NCI-H2029 treated with DMSO at 0.1 percent for 48 hours (cell line): ENCODE measurements at regions not wholly inside any gene's neighbourhood (a gene's known extent, or its start where the extent isn't known, plus 50 kb on each side); places are given as distances from the start of the nearest gene placed in this dataset.
"Not testable (repeated sequence)": the region's sequence is repeated elsewhere in the genome, so short reads cannot be mapped to it uniquely, and the experiment has no call there.

Source experiments
- DNase-seq: peaks from one replicate; lab custom pipeline; 2025; lab: John Stamatoyannopoulos, UW

DNA sequence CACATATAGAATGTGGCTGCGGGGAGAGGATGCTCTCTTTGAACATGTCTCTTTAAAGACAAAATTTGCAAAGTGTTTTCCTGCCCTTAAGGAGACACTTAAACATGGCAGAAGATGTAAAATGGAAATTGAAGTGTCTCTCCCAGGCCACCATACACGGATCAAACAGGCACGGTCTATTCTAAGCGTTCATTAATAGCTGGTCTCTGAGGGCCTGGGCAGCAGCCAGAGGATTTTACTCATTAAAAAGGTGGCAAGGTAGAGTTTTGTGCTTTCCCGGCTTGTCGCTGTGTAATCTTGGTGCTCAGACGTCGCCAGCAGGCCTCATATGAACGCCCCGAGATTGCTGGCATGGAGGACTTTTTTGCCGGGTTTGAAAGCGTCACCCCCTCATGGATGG is 205.5 kb downstream of the EMX2 start:
- DNase-seq: no peak

DNA sequence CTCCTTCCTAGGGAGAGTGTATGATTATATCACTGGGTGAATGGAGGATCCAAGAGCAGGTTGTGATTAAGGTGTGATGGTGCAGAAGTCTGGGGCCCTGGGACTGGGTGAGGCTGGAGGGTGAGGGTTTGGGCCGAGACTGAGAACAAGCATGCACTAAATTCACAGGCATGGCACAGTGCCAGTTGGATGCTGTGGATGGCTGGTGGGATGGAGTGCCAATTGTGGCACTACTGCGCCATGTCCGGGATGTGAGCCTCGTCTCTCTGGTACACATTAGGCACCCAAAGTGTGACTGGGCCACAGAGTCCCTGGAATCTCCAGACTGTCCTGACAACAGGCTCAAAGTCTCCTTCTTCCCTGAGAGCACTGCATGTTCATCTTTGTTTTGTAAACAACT is 208.1 kb downstream of the EMX2 start:
- DNase-seq: no peak

DNA sequence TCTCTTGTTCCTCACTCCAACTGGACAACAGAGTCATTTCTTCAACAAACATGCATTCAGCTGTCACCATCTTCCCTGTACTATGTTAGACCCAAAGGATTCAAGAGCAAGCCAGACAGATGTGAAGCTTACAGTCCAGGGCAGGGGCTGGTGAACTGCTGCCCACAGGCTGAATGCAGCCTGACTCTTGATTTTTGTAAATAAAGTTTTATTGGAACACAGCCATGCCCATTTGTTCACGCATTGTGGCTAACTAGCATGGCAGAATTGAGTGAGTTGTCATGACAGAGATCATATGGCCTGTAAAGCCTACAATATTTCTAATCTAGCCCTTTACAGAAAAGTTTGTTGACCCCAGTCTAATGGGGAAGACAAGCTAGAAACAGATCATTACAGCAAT is 208.7 kb downstream of the EMX2 start:
- no peak for DNase-seq

DNA sequence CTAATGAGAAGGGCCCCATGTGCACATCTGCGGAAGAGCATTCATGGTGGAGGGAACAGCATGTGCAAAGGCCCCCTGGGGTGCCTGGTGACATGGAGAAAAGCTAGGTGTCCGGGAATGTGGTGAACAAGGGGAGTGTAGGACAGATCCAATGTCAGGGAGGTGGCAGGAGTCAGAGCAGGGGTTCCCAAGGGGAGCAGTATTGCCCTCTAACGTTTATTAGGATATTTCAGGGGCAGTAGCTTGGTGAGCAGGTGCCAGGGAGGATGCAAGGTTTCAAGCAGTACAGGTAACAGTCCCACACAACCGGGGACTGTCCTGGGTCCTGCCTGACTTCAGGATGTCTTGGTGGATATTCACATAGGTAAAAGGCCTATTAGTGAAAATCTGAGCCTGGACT is 209.6 kb downstream of the EMX2 start:
- DNase-seq: no peak

DNA sequence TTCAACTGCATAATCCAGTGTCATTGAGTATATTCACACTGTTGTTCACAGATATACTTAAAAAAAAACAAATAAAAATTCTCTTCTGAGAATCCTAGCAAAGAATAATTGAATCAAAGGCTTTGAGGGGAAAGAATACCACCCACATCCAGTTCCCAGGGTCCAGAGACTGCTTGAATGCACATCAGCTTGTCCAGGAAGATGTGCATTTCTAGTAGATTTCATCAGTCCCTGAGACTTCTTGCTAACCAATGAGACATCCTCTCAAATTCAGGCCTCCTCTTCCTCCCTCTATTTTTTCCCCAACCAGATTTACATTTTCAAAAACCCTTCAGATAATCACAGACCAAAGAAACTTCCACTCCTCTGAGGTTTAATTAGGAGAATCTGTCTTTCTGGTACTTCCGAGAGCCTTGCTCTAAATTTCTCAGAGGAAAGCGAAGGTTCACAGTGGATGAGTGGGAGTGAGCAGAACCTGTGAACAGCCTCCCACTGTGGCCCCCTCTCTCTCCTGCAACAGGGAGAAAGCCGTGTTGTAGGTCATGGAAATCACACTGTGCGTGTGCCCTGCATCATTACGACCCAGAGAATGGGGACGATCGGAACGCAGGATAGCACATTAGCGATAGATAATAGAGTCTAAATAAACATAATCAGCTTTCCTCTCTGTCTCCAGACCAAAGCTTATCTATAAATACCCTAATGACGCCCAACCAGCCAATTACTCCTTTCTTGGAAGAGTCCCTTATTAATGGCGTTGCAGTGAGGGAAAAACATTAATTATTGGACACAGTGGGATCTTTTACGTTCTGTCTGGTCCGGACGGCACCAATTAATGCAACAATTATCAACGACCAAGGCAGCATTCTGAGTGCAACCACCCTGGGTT is 212.5 kb downstream of the EMX2 start:
- no peak for DNase-seq

DNA sequence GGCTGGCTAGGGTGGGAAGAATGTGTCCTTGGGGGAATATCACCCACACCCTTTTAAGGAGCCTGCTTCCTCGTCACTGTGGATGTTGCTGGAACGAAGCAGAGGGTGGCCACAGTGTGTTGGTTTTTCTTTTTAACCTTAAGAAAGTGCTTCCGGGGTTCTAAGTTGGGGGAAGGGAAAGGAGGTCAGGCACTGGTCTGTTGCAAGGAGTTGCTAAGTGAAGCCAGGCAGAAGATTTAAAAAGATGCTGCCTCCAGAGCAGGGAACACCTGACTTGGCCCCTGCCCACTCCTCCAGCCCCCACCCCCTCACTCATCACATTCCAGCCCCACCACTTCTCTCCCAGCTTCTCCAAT is 213.1 kb downstream of the EMX2 start:
- no peak for DNase-seq

DNA sequence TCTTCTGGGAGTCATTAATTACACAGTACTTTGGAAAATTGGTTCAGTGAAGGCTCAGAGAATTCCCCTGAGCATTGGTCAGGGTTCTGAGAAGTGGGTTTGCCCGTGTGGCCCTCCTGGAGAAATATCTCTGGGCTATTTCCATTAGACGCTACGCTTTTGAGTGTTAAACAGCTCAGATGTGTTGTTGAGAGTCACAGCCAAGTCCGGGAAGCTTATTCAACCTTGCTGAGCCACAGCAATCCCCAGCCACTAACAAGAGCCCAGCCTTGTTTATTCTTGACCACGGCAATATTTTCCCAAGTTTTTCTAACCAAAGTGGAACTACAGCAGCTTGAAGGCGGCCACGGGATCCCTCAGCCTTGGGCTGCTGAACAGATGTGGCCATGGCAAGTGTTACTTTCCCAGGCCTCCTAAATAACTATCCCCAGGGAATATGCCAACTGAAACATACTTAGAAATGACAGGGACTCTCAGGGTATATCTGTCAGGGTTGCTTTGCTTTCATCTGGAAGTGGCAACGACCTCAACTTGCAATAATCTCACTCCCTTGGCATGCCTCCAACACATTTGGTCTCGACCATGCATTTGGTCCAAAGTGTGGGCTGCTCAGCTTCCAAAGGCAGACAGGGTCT is 214.7 kb downstream of the EMX2 start:
- DNase-seq: no peak

DNA sequence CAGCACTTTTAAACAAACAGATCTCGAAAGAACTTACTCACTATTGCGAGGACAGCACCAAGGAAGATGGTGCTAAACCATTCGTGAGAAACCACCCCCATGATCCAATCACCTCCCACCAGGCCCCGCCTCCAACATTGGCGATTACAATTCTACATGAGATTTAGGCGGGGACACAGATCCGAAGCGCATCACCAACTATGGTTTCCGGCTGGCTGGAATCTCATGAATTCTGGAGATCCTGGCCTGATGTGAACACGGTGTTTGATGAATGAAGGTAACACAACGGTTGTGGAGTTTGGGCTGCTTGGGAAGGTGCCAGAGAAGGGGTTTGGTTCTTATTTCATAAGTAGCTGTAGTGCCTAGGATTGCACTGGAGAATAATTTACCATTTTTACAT is 216.7 kb downstream of the EMX2 start:
- no peak for DNase-seq

DNA sequence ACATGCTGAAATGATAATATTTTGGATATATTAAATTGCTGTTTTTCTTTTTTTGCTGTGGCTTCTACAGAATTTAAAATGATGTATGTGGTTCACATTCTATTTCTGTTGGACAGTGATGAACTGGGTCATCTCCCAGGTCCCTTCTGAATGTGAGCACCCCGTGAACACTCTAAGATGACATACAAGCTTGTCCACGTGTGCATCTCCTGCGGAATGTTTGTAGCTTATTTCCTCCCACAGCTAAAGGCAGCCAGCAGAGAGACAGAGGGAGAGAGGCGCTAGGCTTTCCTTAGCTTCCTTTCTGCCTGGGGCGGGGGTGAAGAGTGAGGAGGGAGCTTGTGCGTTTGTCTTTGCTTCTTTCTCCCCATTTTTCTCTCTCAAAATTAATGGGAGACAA is 219.1 kb downstream of the EMX2 start:
- no peak for DNase-seq

DNA sequence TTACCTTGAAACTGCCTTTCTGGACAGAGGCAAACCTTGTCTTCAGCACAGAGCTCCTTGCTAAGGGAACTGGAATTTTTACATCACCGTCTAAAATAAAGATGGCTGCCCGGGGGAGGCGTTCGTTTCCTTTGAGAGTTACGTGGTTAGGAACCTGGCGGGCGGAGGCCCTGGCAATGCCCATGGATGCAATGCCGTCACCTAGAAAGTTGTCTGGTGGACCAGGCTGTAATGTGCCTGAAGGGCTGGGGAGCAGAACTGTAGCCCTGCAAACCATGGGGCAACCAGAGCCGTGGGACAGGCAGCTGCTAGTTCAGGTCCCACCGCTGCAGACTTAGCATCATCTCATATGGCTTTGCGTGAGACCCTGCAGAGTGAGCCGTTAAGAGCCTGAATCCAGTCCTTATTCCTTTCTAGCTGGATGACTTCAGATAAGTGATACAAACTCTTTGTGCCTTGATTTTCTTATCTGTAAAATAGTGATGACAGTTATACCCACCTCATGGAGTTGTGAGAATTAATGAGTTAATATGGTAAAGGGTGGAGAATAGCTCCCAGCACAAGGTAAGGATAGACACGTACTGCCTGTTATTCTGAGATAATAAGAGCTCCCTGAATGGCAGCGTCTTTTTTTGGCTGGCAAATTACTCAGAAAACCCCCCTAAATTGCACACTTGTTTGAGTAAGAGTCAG is 219.7 kb downstream of the EMX2 start:
- DNase-seq: no peak

DNA sequence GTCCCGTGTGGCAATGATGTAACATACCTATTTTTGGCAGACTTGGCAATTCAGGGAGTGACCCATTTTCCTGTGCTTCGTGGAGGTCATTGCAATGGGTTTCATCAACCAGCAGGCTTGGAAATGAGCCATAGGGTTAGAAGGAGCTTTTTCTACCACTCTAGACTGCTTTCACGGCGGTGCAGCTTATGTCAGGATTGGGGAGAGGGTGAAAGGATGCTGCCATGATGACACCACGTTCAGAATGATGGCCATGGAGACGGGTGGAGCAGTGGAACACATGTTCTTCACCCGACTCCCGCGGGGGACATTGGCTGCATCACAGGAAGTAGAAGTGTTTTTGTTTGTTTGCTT is 220.2 kb downstream of the EMX2 start:
- no peak for DNase-seq

DNA sequence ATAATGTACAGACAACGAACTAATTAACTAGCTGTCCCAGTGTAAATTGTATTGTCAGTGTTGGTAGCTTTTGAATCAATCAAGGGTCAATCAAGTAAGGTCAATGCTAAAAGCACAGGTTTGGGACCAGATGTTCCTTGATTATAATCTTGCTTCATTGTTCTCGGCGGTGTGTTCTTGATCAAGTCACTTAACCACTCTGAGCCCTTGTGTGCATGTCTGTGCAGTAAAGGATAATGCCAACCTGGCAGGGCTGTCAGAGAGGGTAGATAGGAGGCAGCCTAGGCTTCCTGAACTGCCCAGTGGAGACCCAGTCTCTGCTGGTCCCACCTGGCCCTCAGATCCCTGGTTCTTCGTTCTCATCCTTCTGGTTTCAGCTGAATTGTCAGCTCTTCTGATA is 221.0 kb downstream of the EMX2 start:
- no peak for DNase-seq

DNA sequence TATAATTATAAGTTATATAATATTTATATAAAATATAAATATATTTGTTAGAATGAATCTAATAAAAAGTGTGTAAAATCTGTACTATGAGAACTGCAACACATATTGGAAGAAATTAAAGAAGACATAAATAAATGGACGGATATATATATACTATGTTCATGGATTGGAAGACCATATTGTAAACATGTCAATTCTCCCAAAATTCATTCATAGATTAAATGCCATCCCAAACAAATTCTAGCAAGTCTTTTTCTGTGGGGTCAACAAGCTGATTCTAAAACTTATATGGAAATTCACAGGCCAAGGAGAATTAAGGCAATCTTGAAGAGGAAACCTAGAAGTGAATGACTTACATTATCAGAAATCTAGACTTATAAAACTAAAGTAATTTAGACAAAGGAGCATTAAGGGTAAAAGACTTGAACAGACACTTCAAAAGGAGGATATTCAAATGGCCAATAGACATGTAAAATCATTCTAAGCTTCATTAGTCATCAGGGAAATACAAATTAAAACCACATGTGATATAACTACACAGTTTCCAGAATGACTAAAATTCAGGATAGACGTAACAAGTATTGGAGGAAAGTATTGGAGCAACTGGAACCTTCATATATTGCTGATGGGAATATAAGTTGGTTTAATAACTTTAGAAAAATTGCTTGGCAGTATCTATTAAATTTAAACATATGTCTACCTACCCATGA is 225.9 kb downstream of the EMX2 start:
- DNase-seq: no peak

DNA sequence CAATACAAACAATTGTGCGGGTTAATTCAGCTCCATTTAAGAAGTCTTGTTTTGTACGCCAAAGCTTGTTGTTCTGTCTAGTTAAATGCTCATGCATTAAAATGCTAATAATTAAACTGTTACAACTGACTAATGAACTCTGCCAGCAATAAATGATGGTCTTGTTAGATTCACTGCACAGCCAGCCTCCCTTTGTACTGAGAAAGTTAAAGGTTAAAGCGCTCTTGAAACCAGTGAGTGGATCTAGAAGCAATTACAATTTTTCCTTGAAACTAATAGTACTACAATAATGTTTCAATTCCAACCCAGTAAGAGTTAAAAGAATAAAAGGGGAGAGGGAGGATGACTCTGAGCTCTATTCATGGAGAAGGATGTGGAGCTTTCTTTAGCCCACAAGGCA is 233.0 kb downstream of the EMX2 start:
- no peak for DNase-seq

DNA sequence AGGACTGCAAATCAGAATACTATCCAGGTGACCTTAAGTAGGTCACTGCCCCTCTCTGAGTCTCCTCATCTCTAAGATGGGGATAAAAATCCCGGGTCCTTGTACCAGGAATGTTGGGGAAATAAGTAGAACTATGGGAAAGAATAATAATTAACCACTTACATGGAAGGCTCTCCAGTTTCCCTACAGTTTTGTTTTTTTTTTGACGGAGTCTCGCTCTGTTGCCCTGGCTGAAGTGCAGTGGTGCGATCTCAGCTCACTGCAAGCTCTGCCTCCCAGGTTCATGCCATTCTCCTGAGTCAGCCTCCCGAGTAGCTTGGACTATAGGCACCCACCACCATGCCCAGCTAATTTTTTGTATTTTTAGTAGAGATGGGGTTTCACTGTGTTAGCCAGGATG is 234.7 kb downstream of the EMX2 start:
- DNase-seq: not testable (repeated sequence)

DNA sequence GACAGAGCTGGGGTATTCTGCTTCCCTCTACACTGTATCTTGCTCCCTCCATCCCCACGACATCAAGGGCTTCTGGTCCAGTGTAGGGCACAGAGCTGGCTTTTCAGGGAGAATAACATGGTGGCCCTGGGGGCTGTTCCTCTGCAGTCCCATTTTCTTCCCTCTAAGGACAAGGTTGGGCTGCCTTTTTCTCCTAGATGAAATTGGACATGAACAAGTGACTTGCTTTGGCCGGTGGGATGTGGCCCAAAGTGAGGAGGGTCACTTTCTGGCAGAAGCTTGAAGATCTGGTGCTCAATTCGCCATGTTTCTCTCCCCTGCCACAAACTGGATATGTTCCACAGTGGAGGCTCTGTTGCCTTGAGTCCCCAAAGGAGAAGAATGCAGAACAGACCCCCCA is 235.7 kb downstream of the EMX2 start:
- no peak for DNase-seq

DNA sequence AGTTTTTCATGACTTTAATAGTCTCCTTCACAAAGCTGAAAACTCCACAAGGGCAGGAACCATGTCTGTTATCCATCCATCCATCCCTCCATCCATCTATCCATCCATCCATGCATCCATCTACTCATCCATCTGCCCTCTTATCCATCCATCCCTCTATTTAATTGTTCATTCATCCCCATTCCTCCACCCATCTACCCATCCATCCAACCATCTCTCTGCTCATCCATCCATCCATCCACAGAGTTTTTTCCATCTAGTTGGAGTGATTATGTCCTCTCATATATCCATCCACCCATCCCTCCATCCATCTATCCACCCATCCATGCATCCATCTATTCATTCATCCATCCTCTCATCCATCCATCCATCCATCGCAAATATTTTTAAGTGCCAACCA is 237.9 kb downstream of the EMX2 start:
- no peak for DNase-seq

DNA sequence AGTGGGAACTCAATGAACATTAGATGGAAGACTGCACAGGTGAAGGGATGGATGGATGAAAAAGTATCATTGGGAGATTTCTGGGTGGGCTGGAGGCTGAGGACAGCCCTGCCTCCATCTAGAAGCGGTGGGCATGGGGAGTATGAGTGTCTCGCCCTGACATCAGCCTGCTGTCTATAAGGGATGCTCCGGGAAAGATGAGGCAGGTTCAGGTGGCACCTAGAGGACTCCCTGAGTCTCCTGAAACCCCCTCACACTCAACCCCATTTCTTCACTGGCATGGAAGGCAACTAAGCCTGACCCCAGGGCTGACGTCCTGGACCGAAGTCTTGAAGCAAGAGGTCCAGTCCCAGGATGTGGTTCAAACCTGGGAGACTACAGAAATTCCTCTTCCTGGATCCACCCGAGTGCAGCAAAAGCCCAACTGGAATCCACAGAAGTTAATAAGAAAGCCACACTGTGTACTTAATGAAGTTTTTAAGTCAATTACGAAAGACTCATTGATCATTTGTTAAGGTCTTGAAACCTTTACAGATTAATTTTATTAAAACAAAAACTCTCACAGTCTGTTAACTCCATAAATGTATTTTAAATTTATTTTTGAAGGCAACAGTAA is 238.8 kb downstream of the EMX2 start:
- no peak for DNase-seq

DNA sequence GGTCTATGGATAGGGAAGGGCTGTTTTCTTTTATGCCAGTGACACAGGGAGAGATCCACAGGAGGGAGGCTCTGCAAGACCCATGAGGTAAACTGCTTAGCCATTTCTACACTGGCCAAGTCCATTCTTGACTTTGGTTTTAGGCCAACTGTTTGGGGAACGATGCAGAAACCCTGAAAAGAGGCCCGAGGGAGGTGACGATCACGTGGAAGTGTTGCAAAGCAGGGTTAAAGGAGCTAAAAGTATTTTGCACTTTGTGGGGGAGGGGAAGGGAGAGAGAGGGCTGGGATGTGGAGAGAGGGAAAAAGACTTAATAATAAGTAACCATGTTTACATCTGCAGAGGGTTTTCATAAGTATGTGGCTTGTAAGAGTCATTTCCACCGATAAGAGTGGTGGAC is 239.7 kb downstream of the EMX2 start:
- DNase-seq: no peak

DNA sequence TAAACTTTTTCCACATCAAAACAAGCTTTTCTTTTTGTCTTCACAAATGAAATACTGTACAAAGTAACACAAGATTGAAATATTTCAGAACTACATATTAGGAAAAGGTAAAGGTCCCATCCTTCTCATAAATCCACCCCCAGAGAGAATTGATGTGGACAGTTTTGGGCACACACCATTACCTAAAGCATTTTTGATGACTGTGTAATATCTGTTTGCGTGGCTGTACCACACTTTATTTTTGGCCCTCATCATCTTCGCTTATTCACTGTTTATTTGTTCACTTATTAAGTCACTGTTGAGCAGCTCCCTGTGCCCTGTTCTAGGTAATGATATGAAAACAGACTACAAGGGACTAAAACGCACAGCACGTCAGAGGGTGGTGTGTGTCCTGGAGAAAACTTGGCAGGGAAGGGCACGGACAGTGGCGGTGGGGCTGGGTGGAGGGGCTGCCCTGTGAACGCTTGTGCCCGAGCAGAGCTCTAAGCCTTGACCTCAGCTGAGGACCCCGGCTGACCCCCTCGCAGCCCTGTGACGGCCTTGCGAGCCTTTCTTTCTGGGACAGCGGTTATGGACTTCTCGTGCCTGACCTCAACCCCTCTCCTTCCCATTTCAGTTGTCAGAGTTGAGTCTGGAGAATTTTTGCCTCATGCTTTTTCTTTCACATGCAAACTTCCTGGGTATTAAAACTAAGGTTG is 241.3 kb downstream of the EMX2 start:
- DNase-seq: no peak

DNA sequence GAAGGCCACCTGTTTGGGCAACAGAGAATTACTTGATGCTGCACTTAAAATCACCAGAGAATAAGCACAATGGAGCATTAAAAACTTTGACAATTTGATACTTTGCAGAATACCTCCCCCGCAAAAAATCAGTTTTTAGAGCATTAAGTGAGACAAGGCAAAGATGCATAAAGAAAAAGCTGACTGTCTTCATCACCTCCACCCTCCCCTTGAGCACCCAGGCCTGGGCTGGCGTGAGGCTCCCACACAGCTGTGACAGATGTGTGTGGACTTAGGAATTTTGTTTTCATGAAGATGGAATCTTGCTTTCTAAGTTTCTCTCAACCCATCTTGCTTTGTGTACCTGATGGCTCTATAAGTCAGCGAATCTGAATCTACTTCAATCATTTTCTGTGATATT is 242.2 kb downstream of the EMX2 start:
- no peak for DNase-seq

DNA sequence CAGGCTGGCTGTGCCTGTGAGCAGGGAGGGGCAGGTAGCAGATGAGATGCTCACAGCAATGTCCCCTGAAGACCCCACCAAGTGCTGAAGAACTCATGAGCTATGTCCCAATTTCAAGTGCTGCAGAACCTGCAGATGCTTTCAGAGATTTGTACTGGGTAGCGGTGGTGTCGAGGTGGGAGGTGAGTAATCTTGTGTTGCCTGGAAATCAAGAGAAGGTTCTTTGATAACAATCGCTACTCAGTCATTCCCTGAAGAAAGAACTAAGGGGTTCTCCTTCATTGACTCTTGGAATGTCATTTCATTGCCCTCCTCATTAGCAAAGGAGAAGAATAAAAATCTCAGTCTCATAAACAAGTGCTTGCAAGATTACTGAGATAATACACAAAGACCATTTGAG is 246.4 kb downstream of the EMX2 start:
- no peak for DNase-seq
